ENCODE measurements at regions not wholly inside any gene's neighbourhood (a gene's known extent, or its start where the extent isn't known, plus 50 kb on each side); places are given as distances from the start of the nearest gene placed in this dataset.

DNA sequence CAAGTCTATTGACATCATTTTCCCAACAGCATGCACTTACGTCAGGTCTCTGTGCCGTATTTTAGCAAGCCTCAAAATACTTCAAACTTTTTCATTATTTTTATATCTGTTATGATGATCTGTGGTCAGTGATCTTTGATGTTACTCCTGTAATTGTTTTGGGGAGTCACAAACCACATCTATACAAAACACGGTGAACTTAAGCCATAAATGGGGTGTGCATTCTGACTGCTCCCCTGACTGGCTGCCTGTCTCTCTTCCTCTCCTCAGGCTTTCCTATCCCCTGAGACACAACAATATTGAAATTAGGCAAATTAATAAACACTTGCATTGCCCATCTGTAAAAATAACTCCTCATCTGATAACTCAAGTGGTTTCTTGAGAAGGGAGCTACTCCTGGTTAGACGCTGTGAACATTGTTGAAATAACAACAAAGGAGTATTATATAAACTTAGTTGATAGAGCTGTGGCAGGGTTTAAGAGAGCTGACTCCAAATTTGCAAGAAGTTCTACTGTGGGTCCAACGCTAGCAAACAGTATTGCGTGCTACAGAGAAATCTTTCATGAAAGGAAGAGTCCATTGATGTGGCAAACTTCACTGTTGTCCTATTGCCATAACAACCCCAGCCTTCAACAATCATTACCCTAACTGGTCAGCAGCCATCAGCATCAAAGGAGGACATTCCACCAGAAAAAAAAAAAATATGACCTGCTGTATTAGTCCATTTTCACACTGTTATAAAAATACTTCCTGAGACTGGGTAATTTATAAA, 105.8 kb upstream of the DSCAM start:
- TF ChIP-seq CTCF (IDR thresholded peaks at IDR 0.05; ENCODE audit: insufficient read depth, low read depth, low read length) = no peak
- TF ChIP-seq EZH2 (IDR thresholded peaks at IDR 0.05; ENCODE audit: insufficient read depth, low read length) = no peak

Measured in astrocyte (in vitro differentiated cells and primary cell).